SK-N-SH (cell line): ENCODE measurements at regions not wholly inside any gene's neighbourhood (a gene's known extent, or its start where the extent isn't known, plus 50 kb on each side); places are given as distances from the start of the nearest gene placed in this dataset.

ENCODE experiments used
- EP300 ChIP-seq, 2 experiments: IDR thresholded peaks; 2 replicates each; pipeline versions ENCODE4 v1.4.0 to v1.6.1; 2012; ENCODE audit warnings: borderline replicate concordance in 1 of 2, low read depth in 1 of 2, low read length in 1 of 2
- EZH2phosphoT487 ChIP-seq: fragments of 200-600 bp; sonication (generic); IDR thresholded peaks from 2 replicates; pipeline ENCODE4 v1.6.1; 2017; ENCODE audit warnings: low read depth, mixed run types, mild to moderate bottlenecking, antibody characterized with exemption, moderate library complexity, borderline replicate concordance
- IRF3 ChIP-seq: fragments of 150-350 bp; IDR thresholded peaks from 2 replicates; pipeline ENCODE4 v1.6.1; 2016; ENCODE audit warnings: mild to moderate bottlenecking, low read depth, low read length
- NRF1 ChIP-seq: IDR thresholded peaks from 2 replicates; pipeline ENCODE4 v1.6.1; 2012; ENCODE audit warnings: low read depth, mild to moderate bottlenecking, low read length
- PBX3 ChIP-seq: IDR thresholded peaks from 2 replicates; pipeline ENCODE4; 2012
- POLR2AphosphoS5 ChIP-seq: IDR thresholded peaks from 2 replicates; pipeline ENCODE4 v1.6.1; 2012; ENCODE audit warnings: low read depth, low read length
- RAD21 ChIP-seq: IDR thresholded peaks from 2 replicates; pipeline ENCODE4 v1.6.1; 2012; ENCODE audit warnings: mild to moderate bottlenecking, low read length
- RCOR1 ChIP-seq: fragments of 150-350 bp; IDR thresholded peaks from 2 replicates; pipeline ENCODE4 v1.6.1; 2017; ENCODE audit warnings: antibody characterized with exemption, low read length
- SMC3 ChIP-seq: IDR thresholded peaks from 2 replicates; pipeline ENCODE4 v1.6.1; 2012; ENCODE audit warnings: low read depth, low read length, improper control_type of control experiment
- TAF1 ChIP-seq: IDR thresholded peaks from 2 replicates; pipeline ENCODE4 v1.6.1; 2012; ENCODE audit warnings: low read depth, mild to moderate bottlenecking, low read length, moderate library complexity, borderline replicate concordance
- USF1 ChIP-seq: IDR thresholded peaks from 2 replicates; pipeline ENCODE4 v1.4.0; 2012; ENCODE audit warnings: low read depth, borderline replicate concordance
- TF ChIP-seq, protein P1 (sequence below): fragments of 200-600 bp; sonication (generic); IDR thresholded peaks from 2 replicates; pipeline ENCODE4 v1.6.1; 2017; ENCODE audit warnings: antibody characterized with exemption, mild to moderate bottlenecking, moderate library complexity
- TF ChIP-seq, protein P2 (sequence below): IDR thresholded peaks from 2 replicates; pipeline ENCODE4 v1.4.0; 2012; ENCODE audit warnings: low read depth
- TF ChIP-seq, protein P3 (sequence below): fragments of 150-350 bp; IDR thresholded peaks from 2 replicates; pipeline ENCODE4 v1.6.1; 2017; ENCODE audit warnings: antibody characterized with exemption, low read length, low read depth, borderline replicate concordance

GRCh38 chr14:105861985-105862465, 335.6 kb downstream of the TMEM121 start:
- TF ChIP-seq, protein P1, sequence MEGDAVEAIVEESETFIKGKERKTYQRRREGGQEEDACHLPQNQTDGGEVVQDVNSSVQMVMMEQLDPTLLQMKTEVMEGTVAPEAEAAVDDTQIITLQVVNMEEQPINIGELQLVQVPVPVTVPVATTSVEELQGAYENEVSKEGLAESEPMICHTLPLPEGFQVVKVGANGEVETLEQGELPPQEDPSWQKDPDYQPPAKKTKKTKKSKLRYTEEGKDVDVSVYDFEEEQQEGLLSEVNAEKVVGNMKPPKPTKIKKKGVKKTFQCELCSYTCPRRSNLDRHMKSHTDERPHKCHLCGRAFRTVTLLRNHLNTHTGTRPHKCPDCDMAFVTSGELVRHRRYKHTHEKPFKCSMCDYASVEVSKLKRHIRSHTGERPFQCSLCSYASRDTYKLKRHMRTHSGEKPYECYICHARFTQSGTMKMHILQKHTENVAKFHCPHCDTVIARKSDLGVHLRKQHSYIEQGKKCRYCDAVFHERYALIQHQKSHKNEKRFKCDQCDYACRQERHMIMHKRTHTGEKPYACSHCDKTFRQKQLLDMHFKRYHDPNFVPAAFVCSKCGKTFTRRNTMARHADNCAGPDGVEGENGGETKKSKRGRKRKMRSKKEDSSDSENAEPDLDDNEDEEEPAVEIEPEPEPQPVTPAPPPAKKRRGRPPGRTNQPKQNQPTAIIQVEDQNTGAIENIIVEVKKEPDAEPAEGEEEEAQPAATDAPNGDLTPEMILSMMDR: no peak
- TF ChIP-seq, protein P2, sequence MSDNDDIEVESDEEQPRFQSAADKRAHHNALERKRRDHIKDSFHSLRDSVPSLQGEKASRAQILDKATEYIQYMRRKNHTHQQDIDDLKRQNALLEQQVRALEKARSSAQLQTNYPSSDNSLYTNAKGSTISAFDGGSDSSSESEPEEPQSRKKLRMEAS: no peak
- TF ChIP-seq IRF3: no peak
- TF ChIP-seq TAF1: no peak
- no peak for TF ChIP-seq PBX3
- TF ChIP-seq RAD21: no peak
- no peak for TF ChIP-seq EZH2phosphoT487
- TF ChIP-seq RCOR1: no peak
- TF ChIP-seq NRF1: no peak
- no peak for TF ChIP-seq USF1
- TF ChIP-seq POLR2AphosphoS5: no peak
- TF ChIP-seq EP300 (IDR thresholded peaks at IDR 0.05; ENCODE audit: borderline replicate concordance in 1 of 2, low read depth in 1 of 2, low read length in 1 of 2): no peak
- TF ChIP-seq, protein P3, sequence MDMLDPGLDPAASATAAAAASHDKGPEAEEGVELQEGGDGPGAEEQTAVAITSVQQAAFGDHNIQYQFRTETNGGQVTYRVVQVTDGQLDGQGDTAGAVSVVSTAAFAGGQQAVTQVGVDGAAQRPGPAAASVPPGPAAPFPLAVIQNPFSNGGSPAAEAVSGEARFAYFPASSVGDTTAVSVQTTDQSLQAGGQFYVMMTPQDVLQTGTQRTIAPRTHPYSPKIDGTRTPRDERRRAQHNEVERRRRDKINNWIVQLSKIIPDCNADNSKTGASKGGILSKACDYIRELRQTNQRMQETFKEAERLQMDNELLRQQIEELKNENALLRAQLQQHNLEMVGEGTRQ: no peak
- TF ChIP-seq SMC3: no peak
